ENCODE measurements at regions not wholly inside any gene's neighbourhood (a gene's known extent, or its start where the extent isn't known, plus 50 kb on each side); places are given as distances from the start of the nearest gene placed in this dataset.

- POLR2A ChIA-PET = no interaction called here
- intact Hi-C loops (cut with micrococcal nuclease) = no loop called here
These were observed 246.7 kb downstream of the PTPRU start for GRCh38 chr1:29482991-29483390.

More at GRCh38 chr1:29482991-29483390, 246.7 kb downstream of the PTPRU start:
- no peaks in the 10 kb centered on the region for H3K4me1 ChIP-seq (ENCODE audit: control insufficient read depth in 1 of 2, insufficient read depth in 2 of 2, low read length in 2 of 2)
- no peaks in the 10 kb centered on the region for H4K20me1 ChIP-seq (ENCODE audit: insufficient read depth)
- H3K9me2 ChIP-seq (ENCODE audit: insufficient read depth) = no peaks in the 10 kb centered on the region
- no TSS peak for BruUV-seq (replicated peaks)
- no peak overlapping the region for H2AFZ ChIP-seq (ENCODE audit: low read depth, low read length, poor library complexity, severe bottlenecking)
- no peaks in the 10 kb centered on the region for H3K36me3 ChIP-seq (ENCODE audit: control insufficient read depth in 1 of 2, insufficient read depth in 2 of 2, low read length in 2 of 2)
- H3K4me2 ChIP-seq (ENCODE audit: low read length) = no peak overlapping the region
- H3K27ac ChIP-seq (ENCODE audit: low read depth, low read length) = no peak overlapping the region
- TF ChIP-seq ZNF274 (IDR thresholded peaks at IDR 0.05; ENCODE audit: low read depth, low read length) (no peak), REST (IDR thresholded peaks at IDR 0.05; ENCODE audit: low read depth) (no peak), FOSL1 (IDR thresholded peaks at IDR 0.05; ENCODE audit: low read depth) (no peak), SRF (IDR thresholded peaks at IDR 0.05; ENCODE audit: low read depth) (no peak), JUND (IDR thresholded peaks at IDR 0.05) (no peak), SIN3A (IDR thresholded peaks at IDR 0.05; ENCODE audit: low read depth) (no peak), ZBTB33 (IDR thresholded peaks at IDR 0.05; ENCODE audit: extremely low read depth, insufficient replicate concordance, low read length) (no peak), POLR2AphosphoS5 (IDR thresholded peaks at IDR 0.05; ENCODE audit: low read depth, low read length) (no peak), TCF7L2 (IDR thresholded peaks at IDR 0.05; ENCODE audit: borderline replicate concordance, extremely low read depth, insufficient read depth, insufficient read length) (no peak), MAX (IDR thresholded peaks at IDR 0.05) (no peak), SP1 (IDR thresholded peaks at IDR 0.05; ENCODE audit: low read depth) (no peak), EZH2phosphoT487 (IDR thresholded peaks at IDR 0.05; ENCODE audit: borderline replicate concordance) (no peak), ATF3 (IDR thresholded peaks at IDR 0.05) (no peak)
- H3K9me3 ChIP-seq (ENCODE audit: control insufficient read depth in 1 of 2, insufficient read depth in 1 of 2, low read depth in 1 of 2, low read length in 2 of 2) = no peaks in the 10 kb centered on the region
- no peak for ATAC-seq
- no peak overlapping the region for H3K4me3 ChIP-seq (replicated peaks in 1 of 2; ENCODE audit: low read depth in 1 of 2, low read length in 2 of 2)
- ChIA-PET RAD21 (ENCODE audit: low non-redundant PET in 1 of 2, low total read pairs in 2 of 2, uncharacterized antibody in 2 of 2, unreplicated experiment in 2 of 2) (no interaction called here), CTCF (no interaction called here)
- no peak overlapping the region for H3K9ac ChIP-seq (ENCODE audit: low read length)
- peaks cover 35% of the 10 kb centered on the region for H3K27me3 ChIP-seq (ENCODE audit: insufficient read depth, low read length)
- H3K79me2 ChIP-seq (ENCODE audit: insufficient read depth, low read length) = no peaks in the 10 kb centered on the region
- DNase-seq (ENCODE audit: low read depth, low spot score) = no peak

All from HCT116 (cell line).